ENCODE measurements at regions not wholly inside any gene's neighbourhood (a gene's known extent, or its start where the extent isn't known, plus 50 kb on each side); places are given as distances from the start of the nearest gene placed in this dataset.
"Not testable (repeated sequence)": the region's sequence is repeated elsewhere in the genome, so short reads cannot be mapped to it uniquely, and the experiment has no call there.

- Mint-ChIP-seq H3K4me3 (no peak overlapping the region), H3K36me3 (no peaks in the 10 kb centered on the region), H3K27me3 (no peaks in the 10 kb centered on the region), H3K9me3 (no peaks in the 10 kb centered on the region), H3K4me1 (no peaks in the 10 kb centered on the region), H3K27ac (no peak overlapping the region)
- DNase-seq = no peak
These were observed 153.2 kb upstream of the FGF10 start for GRCh38 chr5:44542470-44542869.

DNA sequence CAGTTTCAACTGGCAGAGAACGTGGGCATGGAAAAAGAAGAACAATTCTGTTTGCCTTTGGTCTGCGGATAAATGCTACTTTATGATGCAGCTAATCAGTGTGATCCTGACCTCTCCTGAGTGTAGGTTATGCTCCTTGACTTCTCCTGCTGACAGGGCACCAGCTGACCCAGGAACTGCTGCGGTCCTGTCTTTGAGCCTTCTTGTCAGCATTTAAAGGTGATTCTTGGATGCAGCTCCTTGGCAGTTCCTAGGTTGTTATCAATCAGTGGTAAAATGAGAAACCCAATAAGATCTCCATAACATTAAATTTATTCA, 150.3 kb upstream of the FGF10 start:
- Mint-ChIP-seq H3K9me3 (no peaks in the 10 kb centered on the region), H3K27me3 (no peaks in the 10 kb centered on the region), H3K4me1 (no peaks in the 10 kb centered on the region), H3K36me3 (no peaks in the 10 kb centered on the region), H3K4me3 (no peak overlapping the region), H3K27ac (no peak overlapping the region)
- no peak for DNase-seq

DNA sequence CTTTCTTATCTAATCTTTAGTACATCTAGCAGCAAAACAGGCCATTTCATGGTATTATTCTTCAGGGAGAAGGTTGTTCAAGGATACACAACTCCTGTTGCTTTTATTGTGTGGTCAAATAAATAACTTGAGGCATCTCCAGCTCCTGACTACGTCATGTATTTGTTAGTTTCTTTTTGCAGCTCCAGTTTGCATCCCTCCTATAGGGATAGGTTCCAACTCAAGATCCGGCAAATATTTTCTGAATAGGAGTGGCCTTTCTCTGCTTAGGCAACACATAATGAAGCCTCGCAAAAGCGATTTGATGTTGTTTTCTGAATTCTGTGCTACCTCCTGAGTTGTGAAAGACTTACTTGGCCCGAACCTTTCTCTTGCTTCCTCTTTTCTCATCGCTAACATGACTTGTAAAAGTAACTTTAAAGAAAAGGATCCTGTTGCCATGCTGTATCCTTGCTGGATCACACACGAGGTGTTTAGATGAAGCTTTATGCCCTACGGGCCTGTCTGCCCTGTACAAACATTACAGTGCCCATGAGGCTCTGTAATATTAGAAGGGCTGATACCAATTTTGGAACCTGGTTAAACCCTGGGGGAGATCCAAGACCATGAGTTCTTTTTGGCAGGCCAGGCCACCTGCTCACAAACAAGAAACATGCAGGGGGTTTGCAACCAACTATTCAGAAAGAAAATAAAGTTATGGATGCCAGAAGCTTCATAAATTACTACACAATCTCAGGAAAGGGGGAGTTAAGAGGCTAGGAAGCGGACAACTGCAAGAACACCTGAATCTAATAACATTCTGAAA, 149.8 kb upstream of the FGF10 start:
- H3K4me3 Mint-ChIP-seq = no peak overlapping the region
- H3K27ac Mint-ChIP-seq = no peak overlapping the region
- H3K36me3 Mint-ChIP-seq = no peaks in the 10 kb centered on the region
- DNase-seq = no peak
- H3K27me3 Mint-ChIP-seq = no peaks in the 10 kb centered on the region
- H3K4me1 Mint-ChIP-seq = no peaks in the 10 kb centered on the region
- H3K9me3 Mint-ChIP-seq = no peaks in the 10 kb centered on the region

DNA sequence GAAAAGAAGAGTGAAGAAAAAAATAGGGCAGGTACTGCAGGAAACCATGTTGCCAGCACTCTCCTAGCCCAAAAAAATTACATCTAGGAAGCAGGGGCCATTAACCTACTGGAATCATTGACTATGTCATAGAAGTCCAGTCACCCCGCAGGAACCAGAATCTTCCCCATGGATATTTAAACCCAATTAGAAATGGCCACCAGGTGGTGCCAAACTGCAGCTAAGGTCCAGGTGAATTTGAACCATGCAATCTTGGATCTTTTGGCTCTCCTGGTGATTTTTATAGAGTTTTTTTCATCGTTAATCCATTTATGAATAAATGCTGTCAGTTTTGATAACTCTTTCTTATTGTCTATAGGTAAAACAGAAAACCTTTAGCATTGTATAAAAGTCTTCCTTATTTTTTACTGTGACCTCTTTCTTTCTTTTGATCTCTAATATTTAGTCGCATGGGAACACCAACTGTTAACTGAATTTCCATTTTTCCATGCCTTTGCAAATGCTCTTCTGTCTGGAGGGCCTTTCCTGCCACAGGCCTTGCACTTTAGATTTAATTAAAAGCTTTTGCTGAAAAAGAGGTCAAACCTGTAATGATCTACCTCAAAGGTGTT, 147.5 kb upstream of the FGF10 start:
- peak; percentile 2 for DNase-seq
- H3K36me3 Mint-ChIP-seq = no peaks in the 10 kb centered on the region
- no peak overlapping the region for H3K4me3 Mint-ChIP-seq

GRCh38 chr5:44535621-44536020, 146.4 kb upstream of the FGF10 start:
- no peaks in the 10 kb centered on the region for H3K36me3 Mint-ChIP-seq
- no peaks in the 10 kb centered on the region for H3K27me3 Mint-ChIP-seq
- no peak overlapping the region for H3K4me3 Mint-ChIP-seq
- H3K27ac Mint-ChIP-seq = no peak overlapping the region
- no peak for DNase-seq
- H3K9me3 Mint-ChIP-seq = no peaks in the 10 kb centered on the region
- no peaks in the 10 kb centered on the region for H3K4me1 Mint-ChIP-seq

More for the DNA sequence above, 147.5 kb upstream of the FGF10 start:
- no peaks in the 10 kb centered on the region for H3K4me1 Mint-ChIP-seq
- no peaks in the 10 kb centered on the region for H3K9me3 Mint-ChIP-seq
- no peak overlapping the region for H3K27ac Mint-ChIP-seq
- no peaks in the 10 kb centered on the region for H3K27me3 Mint-ChIP-seq

DNA sequence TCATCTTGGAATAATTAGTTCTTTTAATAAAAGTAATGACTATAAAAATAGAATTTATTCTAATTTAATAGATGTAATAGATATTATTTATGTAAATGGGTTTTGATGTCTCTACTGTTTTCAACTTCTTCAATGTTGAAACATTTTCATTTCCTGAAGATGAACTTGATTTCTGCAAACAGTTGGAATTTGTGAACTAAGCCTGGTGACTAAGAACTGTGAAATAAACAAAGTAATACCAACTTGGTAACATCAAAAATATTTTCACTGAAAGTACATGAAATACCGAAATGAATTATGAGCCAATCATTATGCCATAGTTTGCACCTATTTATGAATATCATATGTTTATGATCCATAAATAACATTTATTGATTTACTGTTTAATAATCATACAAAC, 143.8 kb upstream of the FGF10 start:
- DNase-seq = no peak
- Mint-ChIP-seq H3K4me1 (no peaks in the 10 kb centered on the region), H3K4me3 (no peak overlapping the region), H3K9me3 (peaks cover 2% of the 10 kb centered on the region), H3K27me3 (no peaks in the 10 kb centered on the region), H3K36me3 (no peaks in the 10 kb centered on the region), H3K27ac (no peak overlapping the region)

DNA sequence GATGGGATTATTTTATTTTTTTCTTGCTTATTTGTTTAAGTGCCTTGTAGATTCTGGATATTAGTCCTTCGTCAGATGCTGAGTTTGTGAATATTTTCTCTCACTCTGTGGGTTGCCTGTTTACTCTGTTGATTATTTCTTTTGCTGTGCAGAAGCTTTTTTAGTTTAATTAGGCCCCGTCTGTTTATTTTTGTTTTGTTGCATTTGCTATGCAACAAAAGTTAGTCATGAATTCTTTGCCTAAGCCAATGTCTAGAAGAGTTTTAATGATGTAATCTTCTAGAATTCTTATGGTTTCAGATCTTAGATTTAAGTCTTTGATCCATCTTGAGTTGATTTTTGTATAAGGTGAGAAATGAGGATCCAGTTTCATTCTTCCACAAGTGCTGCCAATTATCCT, 142.5 kb upstream of the FGF10 start:
- not testable (repeated sequence) for H3K4me1 Mint-ChIP-seq, H3K27me3 Mint-ChIP-seq, H3K36me3 Mint-ChIP-seq, H3K4me3 Mint-ChIP-seq, DNase-seq, H3K27ac Mint-ChIP-seq, H3K9me3 Mint-ChIP-seq

DNA sequence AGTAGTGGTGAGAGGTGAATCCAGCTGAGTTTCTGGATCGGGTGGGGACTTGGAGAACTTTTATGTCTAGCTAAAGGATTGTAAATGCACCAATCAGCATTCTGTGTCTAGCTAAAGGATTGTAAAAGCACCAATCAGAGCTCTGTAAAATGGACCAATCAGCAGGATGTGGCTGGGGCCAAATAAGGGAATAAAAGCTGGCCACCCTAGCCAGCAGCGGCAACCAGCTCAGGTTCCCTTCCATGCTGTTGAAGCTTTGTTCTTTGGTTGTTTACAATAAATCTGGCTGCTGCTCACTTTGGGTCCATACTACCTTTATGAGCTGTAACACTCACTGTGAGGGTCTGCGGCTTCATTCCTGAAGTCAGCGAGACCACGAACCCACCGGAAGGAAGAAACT, 141.6 kb upstream of the FGF10 start:
- not testable (repeated sequence) for H3K36me3 Mint-ChIP-seq, DNase-seq, H3K9me3 Mint-ChIP-seq, H3K4me3 Mint-ChIP-seq, H3K4me1 Mint-ChIP-seq, H3K27ac Mint-ChIP-seq, H3K27me3 Mint-ChIP-seq

DNA sequence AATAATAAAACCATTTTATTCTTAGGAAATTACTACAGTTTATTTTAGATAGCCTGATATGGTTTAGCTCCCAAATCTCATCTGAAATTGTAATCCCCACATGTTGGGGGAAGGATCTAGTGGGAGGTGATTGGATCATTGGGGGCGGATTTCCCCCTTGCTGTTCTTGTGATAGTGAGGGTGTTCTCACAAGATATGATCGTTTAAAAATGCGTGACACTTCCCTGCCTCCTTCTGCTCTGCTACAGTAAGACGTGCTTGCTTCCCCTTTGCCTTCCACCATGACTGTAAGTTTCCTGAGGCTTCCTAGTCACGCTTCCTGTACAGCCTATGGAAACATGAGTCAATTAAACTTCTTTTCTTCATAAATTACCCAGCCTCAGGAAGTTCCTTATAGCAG, 122.4 kb upstream of the FGF10 start:
- Mint-ChIP-seq H3K36me3 (no peaks in the 10 kb centered on the region), H3K27ac (no peak overlapping the region), H3K4me1 (no peaks in the 10 kb centered on the region), H3K4me3 (no peak overlapping the region), H3K27me3 (no peaks in the 10 kb centered on the region), H3K9me3 (no peaks in the 10 kb centered on the region)
- no peak for DNase-seq

GRCh38 chr5:44506561-44506960, 117.3 kb upstream of the FGF10 start:
- Mint-ChIP-seq H3K27me3 (no peaks in the 10 kb centered on the region), H3K4me1 (no peaks in the 10 kb centered on the region), H3K36me3 (no peaks in the 10 kb centered on the region), H3K27ac (no peak overlapping the region), H3K9me3 (no peaks in the 10 kb centered on the region), H3K4me3 (no peak overlapping the region)
- no peak for DNase-seq

DNA sequence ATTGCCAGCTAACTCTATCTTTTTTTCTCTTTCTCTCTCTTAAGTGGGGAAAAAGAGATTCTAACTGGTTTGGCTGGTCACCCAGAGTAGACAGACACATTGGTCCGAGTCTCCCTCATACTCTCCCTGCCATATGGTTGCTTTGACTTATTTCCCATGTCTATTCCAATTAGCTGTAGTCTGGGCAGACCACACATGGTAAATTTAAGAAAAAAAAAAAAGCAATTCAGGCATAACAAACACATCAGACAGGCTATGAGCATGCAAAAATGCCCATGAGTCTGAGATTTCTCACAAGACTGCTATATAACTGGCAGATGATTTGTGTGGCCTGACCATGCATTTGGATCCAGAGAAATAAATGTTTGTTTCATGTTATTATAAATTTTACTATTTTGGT, 110.2 kb upstream of the FGF10 start:
- H3K4me3 Mint-ChIP-seq = no peak overlapping the region
- H3K27ac Mint-ChIP-seq = no peak overlapping the region
- no peaks in the 10 kb centered on the region for H3K4me1 Mint-ChIP-seq
- no peaks in the 10 kb centered on the region for H3K9me3 Mint-ChIP-seq
- no peak for DNase-seq
- H3K27me3 Mint-ChIP-seq = no peaks in the 10 kb centered on the region
- H3K36me3 Mint-ChIP-seq = no peaks in the 10 kb centered on the region

DNA sequence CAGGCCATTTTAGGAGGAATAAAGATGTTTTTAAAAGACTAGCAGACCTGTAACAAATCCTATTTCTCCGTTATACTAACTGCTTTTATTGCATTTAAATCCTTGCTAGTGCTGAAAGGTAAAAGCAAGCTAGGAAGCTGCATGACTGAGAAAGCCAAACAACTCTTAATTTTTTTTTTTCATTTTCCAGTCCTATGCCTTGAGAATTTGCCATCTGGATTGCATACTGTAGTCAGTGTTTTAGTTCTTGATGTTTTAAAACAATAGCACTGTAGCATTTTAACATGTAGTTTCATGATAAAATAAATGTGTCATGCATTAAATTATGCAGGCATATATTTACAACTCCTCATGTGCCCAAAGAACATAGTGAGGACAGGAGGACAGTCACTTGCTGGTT, 108.4 kb upstream of the FGF10 start:
- no peaks in the 10 kb centered on the region for H3K36me3 Mint-ChIP-seq
- no peak for DNase-seq
- H3K4me1 Mint-ChIP-seq = no peaks in the 10 kb centered on the region
- H3K9me3 Mint-ChIP-seq = no peaks in the 10 kb centered on the region
- H3K27ac Mint-ChIP-seq = no peak overlapping the region
- H3K27me3 Mint-ChIP-seq = no peaks in the 10 kb centered on the region
- H3K4me3 Mint-ChIP-seq = no peak overlapping the region

- DNase-seq = no peak
- no peaks in the 10 kb centered on the region for H3K36me3 Mint-ChIP-seq
- no peaks in the 10 kb centered on the region for H3K4me1 Mint-ChIP-seq
- H3K27ac Mint-ChIP-seq = no peak overlapping the region
- no peaks in the 10 kb centered on the region for H3K27me3 Mint-ChIP-seq
- H3K9me3 Mint-ChIP-seq = peaks cover 2% of the 10 kb centered on the region
- no peak overlapping the region for H3K4me3 Mint-ChIP-seq
These were observed 106.1 kb upstream of the FGF10 start for GRCh38 chr5:44495280-44495679.

GRCh38 chr5:44489759-44490158, 100.5 kb upstream of the FGF10 start:
- Mint-ChIP-seq H3K4me3 (no peak overlapping the region), H3K27ac (no peak overlapping the region), H3K27me3 (no peaks in the 10 kb centered on the region), H3K4me1 (no peaks in the 10 kb centered on the region), H3K9me3 (peaks cover 2% of the 10 kb centered on the region), H3K36me3 (no peaks in the 10 kb centered on the region)
- no peak for DNase-seq

DNA sequence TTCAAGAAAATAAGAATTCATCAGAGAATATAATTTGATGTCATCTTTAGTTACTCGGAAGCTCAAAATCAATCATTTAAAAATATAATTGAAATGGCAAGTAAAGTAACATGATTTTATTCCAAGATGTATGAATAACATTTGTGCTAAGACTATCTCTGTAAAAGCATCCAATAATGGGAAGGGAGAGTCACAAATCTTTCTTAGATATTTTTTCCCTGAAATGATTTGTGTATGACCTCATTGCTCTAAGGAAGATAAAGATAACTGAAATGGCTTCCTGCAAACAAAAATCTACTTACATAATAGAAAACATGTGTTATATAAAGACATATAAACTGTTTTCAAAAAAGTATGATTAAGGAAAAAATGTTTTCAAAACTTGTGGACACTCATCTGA, 97.4 kb upstream of the FGF10 start:
- DNase-seq = no peak
- H3K4me1 Mint-ChIP-seq = no peaks in the 10 kb centered on the region
- peaks cover 1% of the 10 kb centered on the region for H3K9me3 Mint-ChIP-seq
- no peaks in the 10 kb centered on the region for H3K36me3 Mint-ChIP-seq
- H3K27me3 Mint-ChIP-seq = no peaks in the 10 kb centered on the region
- no peak overlapping the region for H3K27ac Mint-ChIP-seq
- no peak overlapping the region for H3K4me3 Mint-ChIP-seq

GRCh38 chr5:44454002-44454401, 64.8 kb upstream of the FGF10 start:
- H3K4me1 Mint-ChIP-seq = no peaks in the 10 kb centered on the region

More at GRCh38 chr5:44454002-44454401, 64.8 kb upstream of the FGF10 start:
- H3K4me3 Mint-ChIP-seq = no peak overlapping the region
- no peaks in the 10 kb centered on the region for H3K27me3 Mint-ChIP-seq
- H3K27ac Mint-ChIP-seq = no peak overlapping the region
- no peak for DNase-seq
- peaks cover 3% of the 10 kb centered on the region for H3K9me3 Mint-ChIP-seq
- peaks cover 1% of the 10 kb centered on the region for H3K36me3 Mint-ChIP-seq

Data from activated naive CD8-positive, alpha-beta T cell treated with anti-CD3 and anti-CD28 coated beads for 36 hours (primary cell).